Lung (tissue), 11 donors: ENCODE measurements at regions not wholly inside any gene's neighbourhood (a gene's known extent, or its start where the extent isn't known, plus 50 kb on each side); places are given as distances from the start of the nearest gene placed in this dataset.

ENCODE experiments used
- ATAC-seq: fragments of 200-7000 bp; cut with Tn5 transposase; one replicate; pipeline ENCODE4 v1.9.1; 2020; ENCODE audit warnings: moderate number of reproducible peaks; ENCODE audit not compliant: insufficient read depth, low FRiP score
- DNase-seq, 3 donors: peaks; one replicate each; pipeline ENCODE4 v3.0.0-alpha.2; 2013 to 2017
- H3K27ac ChIP-seq, 2 donors: one replicate each; pipeline ENCODE4 v1.5.1; 2013; ENCODE audit warnings: mild to moderate bottlenecking in 2 of 2, moderate library complexity in 2 of 2, control low read depth in 1 of 2, inconsistent platforms in 1 of 2, low read depth in 1 of 2, low read length in 1 of 2
- H3K27me3 ChIP-seq, 3 donors: one replicate each; pipeline ENCODE4 v1.5.1; 2013; ENCODE audit warnings: low read length in 2 of 3; ENCODE audit not compliant: control insufficient read depth in 3 of 3, insufficient read depth in 3 of 3
- H3K36me3 ChIP-seq, 4 donors: one replicate each; pipeline ENCODE4 v1.5.1; 2013; ENCODE audit warnings: low read length in 4 of 4, mild to moderate bottlenecking in 1 of 4, moderate library complexity in 1 of 4; ENCODE audit not compliant: control insufficient read depth in 4 of 4, insufficient read depth in 4 of 4
- H3K4me1 ChIP-seq, 5 donors: one replicate each; pipeline ENCODE4 v1.5.1; 2013; ENCODE audit warnings: low read length in 5 of 5, mild to moderate bottlenecking in 2 of 5, moderate library complexity in 1 of 5; ENCODE audit not compliant: control insufficient read depth in 5 of 5, insufficient read depth in 5 of 5
- H3K4me3 ChIP-seq: one replicate; pipeline ENCODE4 v1.5.1; 2013; ENCODE audit warnings: mild to moderate bottlenecking, control low read depth, moderate library complexity
- H3K9ac ChIP-seq, 2 donors: one replicate each; pipeline ENCODE4 v1.5.1; 2013; ENCODE audit warnings: low read length in 2 of 2, control low read depth in 1 of 2; ENCODE audit not compliant: insufficient read depth in 1 of 2
- H3K9me3 ChIP-seq, 4 donors: one replicate each; pipeline ENCODE4 v1.5.1; 2013; ENCODE audit warnings: low read length in 3 of 4, mild to moderate bottlenecking in 1 of 4, moderate library complexity in 1 of 4; ENCODE audit not compliant: control insufficient read depth in 4 of 4, insufficient read depth in 3 of 4
- WGBS, 2 donors: extraction: QIAGEN DNeasy Blood & Tissue Kit; methylation state at CpG; one replicate each; pipeline ENCODE4 v1.1.7; 2013; 5-methylcytosine and 5-hydroxymethylcytosine counted together
- TF ChIP-seq, protein P1 (sequence below): IDR thresholded peaks from 2 replicates; pipeline ENCODE4 v1.5.1; 2012; ENCODE audit warnings: mild to moderate bottlenecking; ENCODE audit errors: control extremely low read depth, extremely low read depth
- donor health status: control.
- donor health status: control.
- donor health status: Bipolar disorder and iron deficiency.
- donor health status: healthy.
- donor health status: DM: yes; HTN: yes; CAD: no.

DNA sequence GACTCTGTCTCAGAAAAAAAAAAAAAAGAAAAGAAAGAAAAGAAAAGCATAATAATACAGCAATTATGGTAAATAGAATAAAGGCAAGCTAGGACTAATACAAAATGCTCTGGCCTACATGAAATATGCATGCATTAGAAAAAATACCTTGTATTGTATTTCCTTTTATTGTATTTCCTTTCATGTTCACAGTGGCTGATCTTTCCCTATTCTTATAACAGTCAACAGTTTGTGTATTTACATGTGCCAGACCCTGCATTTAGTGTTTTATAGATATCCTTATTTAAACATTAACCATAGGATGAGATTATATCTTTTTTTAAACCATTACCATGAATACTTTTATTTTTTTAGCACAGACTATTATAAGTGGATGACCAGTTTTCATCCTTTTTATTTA, 56.3 kb upstream of the ARL15 start:
- no peak overlapping the region for H3K4me3 ChIP-seq
- ATAC-seq = no peak

GRCh38 chr5:54363669-54364068, 53.3 kb upstream of the ARL15 start:
- H3K27me3 ChIP-seq = no peaks in the 10 kb centered on the region
- no peaks in the 10 kb centered on the region for H3K36me3 ChIP-seq
- no peaks in the 10 kb centered on the region for H3K4me1 ChIP-seq
- H3K27ac ChIP-seq = no peak overlapping the region
- ATAC-seq (no peak), DNase-seq (no peak)
- TF ChIP-seq, protein P1, sequence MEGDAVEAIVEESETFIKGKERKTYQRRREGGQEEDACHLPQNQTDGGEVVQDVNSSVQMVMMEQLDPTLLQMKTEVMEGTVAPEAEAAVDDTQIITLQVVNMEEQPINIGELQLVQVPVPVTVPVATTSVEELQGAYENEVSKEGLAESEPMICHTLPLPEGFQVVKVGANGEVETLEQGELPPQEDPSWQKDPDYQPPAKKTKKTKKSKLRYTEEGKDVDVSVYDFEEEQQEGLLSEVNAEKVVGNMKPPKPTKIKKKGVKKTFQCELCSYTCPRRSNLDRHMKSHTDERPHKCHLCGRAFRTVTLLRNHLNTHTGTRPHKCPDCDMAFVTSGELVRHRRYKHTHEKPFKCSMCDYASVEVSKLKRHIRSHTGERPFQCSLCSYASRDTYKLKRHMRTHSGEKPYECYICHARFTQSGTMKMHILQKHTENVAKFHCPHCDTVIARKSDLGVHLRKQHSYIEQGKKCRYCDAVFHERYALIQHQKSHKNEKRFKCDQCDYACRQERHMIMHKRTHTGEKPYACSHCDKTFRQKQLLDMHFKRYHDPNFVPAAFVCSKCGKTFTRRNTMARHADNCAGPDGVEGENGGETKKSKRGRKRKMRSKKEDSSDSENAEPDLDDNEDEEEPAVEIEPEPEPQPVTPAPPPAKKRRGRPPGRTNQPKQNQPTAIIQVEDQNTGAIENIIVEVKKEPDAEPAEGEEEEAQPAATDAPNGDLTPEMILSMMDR = no peak
- H3K9ac ChIP-seq = no peak overlapping the region
- H3K4me3 ChIP-seq = no peak overlapping the region
- no peaks in the 10 kb centered on the region for H3K9me3 ChIP-seq

More for the DNA sequence above, 56.3 kb upstream of the ARL15 start:
- no peak for DNase-seq
- Histone ChIP-seq H3K9ac (no peak overlapping the region), H3K9me3 (no peaks in the 10 kb centered on the region), H3K36me3 (no peaks in the 10 kb centered on the region), H3K4me1 (no peaks in the 10 kb centered on the region), H3K27me3 (no peaks in the 10 kb centered on the region), H3K27ac (no peak overlapping the region)
- TF ChIP-seq, protein P1 = no peak

DNA sequence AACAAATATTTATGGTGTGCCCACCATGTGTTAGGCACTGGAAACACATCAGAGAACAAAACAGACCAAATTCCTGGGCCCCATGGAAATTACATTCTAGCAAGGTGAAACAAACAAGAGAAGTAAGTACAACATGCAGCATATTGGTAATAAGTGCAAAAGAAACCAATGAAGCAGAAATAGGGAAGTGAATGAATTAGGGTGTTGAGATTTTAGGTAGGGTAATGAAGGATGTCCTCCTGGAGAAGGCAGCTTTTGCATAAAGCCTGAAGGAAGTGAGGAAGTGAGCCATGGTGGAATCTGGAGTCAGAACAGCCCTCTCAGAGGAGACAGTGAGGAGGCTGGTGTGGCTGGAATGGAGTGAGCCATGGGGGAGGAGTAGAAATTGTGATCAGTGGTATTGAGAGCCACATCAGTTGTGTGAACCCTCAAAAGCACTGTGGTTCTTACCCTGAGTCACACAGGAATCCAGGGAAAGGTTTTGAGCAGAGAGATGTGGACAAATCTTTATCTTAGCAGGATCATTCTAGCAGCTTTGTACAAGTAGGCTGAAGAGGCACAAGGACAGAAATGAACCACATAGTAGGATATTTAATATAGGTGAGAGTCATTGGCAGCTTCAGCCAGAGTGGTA, 52.7 kb upstream of the ARL15 start:
- Histone ChIP-seq H3K27me3 (no peaks in the 10 kb centered on the region), H3K36me3 (no peaks in the 10 kb centered on the region), H3K9ac (no peak overlapping the region), H3K4me1 (no peaks in the 10 kb centered on the region), H3K27ac (no peak overlapping the region), H3K4me3 (no peak overlapping the region), H3K9me3 (no peaks in the 10 kb centered on the region)
- no peak for ATAC-seq
- no peak for DNase-seq
- TF ChIP-seq, protein P1 = no peak

DNA sequence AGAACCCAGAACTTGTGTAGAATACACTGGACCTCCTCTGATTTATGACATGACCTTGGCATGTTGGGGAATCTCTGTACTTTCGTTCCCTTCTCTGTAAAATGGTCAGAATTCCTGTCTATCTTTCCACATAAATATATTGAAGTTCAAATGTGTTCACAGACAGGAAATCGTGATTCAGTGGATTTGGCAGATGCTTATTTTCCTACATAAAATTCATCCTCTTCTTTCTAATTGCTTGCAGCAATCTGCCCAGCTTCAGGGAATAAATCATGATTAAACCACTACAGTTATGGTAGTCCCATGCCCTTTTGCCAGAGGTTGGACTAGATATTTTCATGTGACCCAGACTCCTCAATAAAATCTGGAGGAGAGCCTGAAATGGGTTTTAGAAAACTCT, 52.1 kb upstream of the ARL15 start:
- no peak overlapping the region for H3K4me3 ChIP-seq
- H3K9ac ChIP-seq = no peak overlapping the region
- DNase-seq = no peak
- 80 to 87% methylated on average over 2 of the region's 2 CpGs for WGBS, 2 donors
- H3K36me3 ChIP-seq = no peaks in the 10 kb centered on the region
- H3K9me3 ChIP-seq = no peaks in the 10 kb centered on the region
- no peaks in the 10 kb centered on the region for H3K27me3 ChIP-seq
- no peak for ATAC-seq
- H3K27ac ChIP-seq = no peak overlapping the region
- no peaks in the 10 kb centered on the region for H3K4me1 ChIP-seq
- TF ChIP-seq, protein P1 = no peak
